HG02763 (cell line): ENCODE measurements at regions not wholly inside any gene's neighbourhood (a gene's known extent, or its start where the extent isn't known, plus 50 kb on each side); places are given as distances from the start of the nearest gene placed in this dataset.
"Not testable (repeated sequence)": the region's sequence is repeated elsewhere in the genome, so short reads cannot be mapped to it uniquely, and the experiment has no call there.

Source experiments
- ATAC-seq: cut with Tn5 transposase; IDR thresholded peaks from one replicate; pipeline ENCODE4 v1.9.1; 2021; ENCODE audit warnings: mild to moderate bottlenecking, moderate library complexity; ENCODE audit not compliant: unreplicated experiment

DNA sequence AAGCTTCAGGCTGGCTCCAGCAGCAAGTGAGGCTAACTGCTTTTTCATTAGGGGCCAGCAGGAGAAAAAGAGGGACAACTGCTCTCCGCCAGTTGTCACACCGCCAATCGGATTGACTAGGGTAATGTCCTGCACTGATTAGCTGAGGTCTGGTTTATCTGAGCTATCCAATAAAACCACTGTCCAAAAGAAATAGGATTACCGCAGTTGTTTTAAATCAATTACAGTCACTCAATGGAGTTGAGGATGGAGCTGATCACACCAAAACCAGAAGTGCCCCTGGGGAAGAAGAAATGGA lies 351.4 kb upstream of the NPVF start:
- ATAC-seq, result no peak

DNA sequence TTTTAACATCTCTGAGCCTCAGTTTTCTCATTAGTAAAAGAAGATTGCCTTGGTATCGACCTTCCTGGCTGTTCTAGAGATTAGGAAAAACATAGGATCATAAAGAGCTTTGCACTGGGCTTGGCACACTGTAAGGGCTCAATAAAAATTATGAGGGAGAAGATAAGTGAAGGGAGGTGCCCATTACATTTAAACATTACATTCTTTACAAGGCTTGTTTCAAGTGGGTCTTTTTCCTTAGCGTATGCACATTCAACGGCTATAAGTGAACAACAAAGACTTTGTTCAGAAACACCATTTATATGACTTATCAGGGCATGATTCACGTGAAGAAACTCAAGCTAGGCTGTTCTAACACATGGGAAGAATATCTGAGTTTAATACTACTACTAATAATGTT lies 351.9 kb upstream of the NPVF start:
- ATAC-seq, result no peak

DNA sequence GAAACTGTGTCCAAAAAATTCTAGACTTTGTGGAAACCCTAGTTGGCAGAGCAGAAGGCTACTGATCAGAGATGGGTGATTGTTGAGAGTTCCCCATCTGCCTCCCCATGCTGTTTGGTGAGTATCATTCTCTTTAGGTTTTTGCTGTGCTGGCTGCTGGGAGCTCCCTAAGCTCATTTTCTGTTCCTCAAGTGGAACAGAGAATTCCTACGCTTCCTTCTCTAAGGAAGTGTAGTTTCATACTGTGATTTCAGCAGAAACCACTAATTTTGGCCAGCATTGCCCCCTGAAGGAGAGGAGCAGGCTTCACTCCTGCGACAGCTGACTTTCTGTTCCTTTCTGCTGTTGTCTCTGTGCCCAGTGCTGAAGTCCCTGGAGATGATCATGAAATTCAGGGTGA lies 355.3 kb upstream of the NPVF start:
- ATAC-seq, result no peak

DNA sequence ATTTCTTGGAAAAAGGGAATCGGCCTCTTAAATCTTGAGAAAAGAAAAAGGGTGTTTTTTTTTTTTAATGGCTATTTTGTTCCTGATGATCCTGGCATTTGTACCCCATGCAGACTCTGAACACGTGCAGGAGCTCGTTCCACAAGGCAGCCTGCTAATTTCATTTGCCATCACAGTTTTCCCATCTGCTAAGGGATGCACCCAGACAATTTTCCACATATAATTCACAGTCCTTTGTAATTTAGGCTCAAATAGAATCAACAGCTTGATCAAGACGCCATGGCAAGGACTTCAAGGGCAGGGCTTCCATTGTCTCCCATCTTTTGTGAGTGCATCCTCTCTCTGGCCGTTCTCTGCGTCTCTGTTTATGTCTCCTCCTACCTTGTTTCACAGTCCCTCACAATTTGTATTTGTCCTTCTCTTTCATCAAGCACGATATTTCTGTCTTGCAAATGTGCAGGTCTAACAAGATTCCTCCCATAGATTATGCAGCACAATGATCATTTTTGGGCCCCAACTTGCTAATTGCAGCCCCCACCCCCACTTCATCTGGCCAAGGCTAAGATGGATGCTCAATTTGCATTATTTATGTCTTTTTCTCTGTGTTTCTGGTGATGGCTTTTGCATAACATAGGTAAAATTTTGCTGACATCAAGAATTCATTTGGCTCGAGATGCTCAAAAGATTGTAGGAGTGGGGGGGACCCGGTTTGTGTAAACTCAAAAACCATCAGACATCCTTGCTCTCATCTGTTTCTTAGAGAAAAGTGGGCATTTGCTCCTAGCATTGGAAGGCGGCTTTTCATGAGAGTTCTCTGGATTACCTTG lies 356.0 kb upstream of the NPVF start:
- no peak for ATAC-seq

DNA sequence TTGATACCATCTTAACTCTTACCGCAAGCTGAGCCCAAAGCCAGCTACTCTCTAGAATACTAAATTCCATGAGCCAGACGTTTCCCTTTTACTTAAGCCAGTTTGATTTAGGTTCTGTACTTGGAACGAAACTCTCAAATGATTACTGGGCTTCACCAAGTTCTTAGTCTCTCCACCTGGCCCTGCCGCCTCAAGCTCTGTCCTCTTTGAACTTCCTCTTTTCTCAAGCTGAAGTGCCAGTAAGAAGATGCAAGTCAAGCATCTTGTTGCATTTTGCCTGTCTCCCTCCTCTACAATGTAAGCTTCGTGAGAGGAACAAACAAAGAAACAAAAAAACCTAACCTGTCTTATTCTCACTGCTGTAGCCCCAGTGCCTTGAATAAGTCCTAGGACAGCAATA lies 358.2 kb upstream of the NPVF start:
- no peak for ATAC-seq

DNA sequence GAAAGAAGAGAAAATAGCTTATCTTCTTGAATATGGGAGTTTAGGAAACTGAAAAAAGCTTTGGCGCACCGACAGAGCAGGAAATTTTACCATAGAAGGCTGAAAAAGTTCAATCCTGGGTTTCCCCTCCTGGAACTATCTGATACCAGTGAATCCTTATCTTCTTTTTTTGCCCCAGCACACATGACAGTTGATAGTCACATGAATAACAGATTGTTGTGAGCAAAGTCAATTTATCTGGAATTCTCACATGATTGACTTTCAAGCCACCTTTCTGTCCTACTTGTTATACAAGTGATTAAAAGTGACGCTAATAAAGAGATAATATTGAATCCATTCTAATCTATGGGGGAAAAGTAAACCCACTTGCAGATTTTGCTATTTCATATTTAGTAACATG lies 365.8 kb upstream of the NPVF start:
- no peak for ATAC-seq

DNA sequence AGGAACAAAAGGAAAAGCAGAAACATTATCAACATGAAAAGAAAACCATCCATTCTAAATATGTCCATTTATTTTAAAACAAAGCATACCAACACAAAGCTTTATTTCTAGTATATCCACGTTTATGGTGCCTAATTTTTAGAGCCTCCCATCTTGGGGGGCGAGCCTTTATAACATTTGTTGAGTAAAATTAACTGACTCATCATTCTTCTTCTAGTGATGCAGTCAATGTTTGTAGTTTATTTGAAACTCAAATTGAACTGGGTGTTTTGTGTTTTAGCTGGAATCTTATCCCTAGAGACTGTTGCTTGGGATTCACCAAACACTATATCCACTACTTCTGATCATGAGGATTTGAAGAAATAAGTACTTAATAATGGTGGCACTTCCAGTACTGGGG lies 366.4 kb upstream of the NPVF start:
- ATAC-seq, result no peak

DNA sequence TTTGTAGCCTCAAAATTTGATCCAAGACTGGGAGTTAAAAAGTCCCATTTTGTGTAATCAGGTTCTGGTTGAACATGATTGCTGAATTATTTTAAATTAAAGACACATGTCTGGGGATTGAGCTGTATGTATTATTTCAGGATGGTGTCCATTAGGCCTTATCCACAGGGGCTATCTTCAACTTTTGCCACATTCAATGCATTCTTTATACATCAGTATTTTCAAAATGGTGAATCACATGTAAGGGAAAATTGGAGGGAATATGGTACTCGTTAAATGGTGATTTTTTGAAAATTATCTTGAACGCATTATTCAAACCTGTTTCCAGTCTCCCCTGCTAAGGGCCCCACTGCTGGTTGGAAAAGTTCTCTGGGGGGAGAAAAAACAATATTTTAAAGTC lies 367.7 kb upstream of the NPVF start:
- ATAC-seq, result no peak

DNA sequence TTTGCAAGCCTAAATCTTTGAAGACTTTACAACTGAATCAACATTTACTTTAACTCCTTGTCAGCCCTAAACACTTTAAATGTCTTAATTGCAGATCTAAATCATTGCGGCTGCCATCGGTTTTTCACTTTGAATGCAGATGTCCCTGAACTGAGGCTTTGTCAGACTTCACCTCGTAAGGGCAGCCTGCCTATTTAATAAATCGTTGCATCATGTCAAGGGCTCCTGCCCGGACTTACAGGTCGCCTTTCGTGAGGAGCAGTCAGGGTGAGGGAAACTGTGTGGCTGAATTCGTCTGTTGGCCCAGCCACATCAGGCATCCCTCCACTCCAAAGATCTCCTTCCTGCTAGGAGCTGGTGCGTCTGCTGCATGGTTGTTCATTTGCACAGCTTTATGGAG lies 368.2 kb upstream of the NPVF start:
- no peak for ATAC-seq

DNA sequence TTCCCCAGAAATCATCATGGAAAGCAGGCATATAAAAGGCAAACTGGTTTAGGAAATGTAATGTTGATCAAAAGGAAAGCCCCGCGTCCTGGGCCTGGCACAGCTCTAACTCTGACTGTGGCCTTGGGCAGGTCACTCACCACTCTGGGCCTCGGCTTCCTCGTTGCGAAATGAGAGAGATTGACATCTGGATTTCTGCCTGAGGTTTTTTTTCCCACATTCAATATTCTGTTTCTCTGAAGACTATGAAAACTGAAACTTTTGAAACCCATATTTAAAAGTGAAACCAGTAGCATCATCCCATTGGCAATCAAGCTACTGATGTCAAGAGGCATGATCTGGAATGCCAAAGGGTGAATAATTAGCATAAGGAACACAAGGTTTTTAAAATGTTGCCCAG lies 369.7 kb upstream of the NPVF start:
- no peak for ATAC-seq

DNA sequence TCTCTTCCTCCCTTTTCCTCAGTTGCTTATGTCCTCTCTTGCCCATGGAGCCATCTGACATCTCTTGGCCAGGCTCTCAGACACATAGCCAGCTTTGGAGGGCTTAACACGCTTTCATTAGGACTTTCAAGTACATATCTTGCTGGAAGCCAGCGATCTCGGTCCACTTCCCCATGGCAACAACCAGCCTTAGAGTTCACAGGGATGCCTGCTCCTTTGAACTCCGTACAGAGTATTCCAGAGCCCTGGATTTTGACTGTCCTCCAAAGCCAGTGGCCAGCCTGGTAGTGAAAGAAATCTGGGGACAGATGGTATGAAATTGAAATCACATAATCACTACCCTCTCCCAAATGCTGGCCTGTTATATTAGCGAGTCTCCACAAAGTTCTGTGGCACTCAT lies 370.5 kb upstream of the NPVF start:
- no peak for ATAC-seq

DNA sequence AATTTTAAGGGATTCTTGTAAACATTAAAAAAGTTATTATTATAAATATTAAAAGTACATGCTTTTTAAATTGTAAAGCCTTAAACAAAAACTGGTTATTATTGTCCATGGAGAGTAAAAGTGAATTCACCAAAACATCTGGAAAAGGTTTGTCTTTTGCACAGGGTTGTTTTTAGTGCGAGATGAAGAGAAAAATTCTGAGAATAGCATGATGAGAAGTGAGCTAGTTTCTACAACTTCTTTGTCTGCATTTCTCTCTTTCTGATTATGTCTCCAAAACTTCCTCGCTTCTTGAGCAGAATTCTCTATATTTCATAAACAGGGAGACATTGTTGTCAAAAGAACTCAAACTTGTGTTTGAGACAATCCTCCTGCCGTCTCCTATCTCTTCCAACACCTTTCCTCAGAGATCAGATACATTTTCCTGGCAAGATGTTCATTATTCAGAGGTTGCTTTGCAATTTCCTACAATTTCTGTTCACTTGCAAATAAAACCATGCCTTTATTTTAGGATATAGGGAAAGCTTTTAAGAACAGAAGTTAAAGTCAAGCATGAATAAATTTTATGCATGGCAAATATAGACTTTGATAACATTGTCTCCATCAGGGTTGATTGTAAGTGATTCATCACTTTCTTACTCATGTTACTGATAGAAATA lies 372.1 kb upstream of the NPVF start:
- no peak for ATAC-seq

DNA sequence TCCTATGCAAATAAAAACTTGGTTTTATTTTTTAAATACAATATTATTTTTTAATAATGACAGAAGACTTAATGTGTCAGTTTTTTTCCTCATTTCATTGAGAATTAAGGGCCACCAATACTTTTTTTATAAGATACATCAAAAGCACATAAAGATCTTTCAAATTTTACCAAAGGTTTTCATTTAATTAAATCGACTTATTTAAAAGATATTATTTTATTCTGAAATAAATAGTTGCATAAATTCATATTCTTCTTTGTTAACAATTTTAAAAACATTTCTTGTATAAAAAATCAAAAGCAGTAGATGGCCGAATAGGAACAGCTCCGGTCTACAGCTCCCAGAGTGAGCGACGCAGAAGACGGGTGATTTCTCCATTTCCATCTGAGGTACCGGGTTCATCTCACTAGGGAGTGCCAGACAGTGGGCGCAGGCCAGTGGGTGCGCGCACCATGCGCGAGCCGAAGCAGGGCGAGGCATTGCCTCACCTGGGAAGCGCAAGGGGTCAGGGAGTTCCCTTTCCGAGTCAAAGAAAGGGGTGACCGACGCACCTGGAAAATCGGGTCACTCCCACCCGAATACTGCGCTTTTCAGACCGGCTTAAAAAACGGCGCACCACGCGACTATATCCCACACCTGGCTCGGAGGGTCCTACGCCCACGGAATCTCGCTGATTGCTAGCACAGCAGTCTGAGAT lies 374.6 kb upstream of the NPVF start:
- ATAC-seq, result not testable (repeated sequence)

DNA sequence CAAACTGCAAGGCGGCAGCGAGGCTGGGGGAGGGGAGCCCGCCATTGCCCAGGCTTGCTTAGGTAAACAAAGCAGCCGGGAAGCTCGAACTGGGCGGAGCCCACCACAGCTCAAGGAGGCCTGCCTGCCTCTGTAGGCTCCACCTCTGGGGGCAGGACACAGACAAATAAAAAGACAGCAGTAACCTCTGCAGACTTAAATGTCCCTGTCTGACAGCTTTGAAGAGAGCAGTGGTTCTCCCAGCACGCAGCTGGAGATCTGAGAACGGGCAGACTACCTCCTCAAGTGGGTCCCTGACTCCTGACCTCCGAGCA lies 375.1 kb upstream of the NPVF start:
- not testable (repeated sequence) for ATAC-seq

DNA sequence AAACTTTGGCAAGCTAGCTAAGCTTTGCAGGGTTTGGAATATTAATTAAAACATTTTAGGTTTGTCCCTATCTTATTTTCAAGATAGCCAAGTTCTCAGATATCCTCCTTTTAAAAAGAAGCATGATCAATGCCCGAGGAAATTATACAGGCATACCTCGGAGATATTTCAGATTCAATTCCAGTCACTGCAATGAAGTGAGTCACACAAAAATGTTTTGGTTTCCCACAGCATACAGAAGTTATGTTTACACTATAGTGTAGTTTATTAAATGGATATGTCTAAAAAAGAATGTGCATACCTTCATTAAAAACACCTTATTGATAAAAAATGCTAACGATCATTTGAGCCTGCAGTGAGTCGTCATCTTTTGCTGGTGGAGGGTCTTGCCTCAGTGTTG lies 382.9 kb upstream of the NPVF start:
- no peak for ATAC-seq

DNA sequence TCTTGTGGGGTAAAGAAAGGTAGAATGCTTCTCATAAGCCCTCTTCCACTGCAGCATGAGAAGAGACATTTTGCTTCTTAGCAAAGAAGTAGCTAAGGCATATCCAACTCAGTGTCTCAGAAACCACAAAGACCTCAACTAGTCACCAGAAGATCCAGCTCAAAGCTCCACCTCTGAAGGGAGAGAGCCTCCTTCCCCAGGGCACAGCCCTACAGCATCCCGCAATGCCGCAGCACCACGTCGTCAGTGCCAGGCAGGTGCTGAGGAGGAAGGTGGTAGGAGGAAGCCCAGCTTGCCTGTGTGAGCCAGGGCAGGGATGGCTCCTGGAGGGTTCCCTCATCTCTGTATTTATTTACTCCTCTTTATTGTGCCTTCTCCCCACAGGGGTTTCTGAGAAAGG lies 385.6 kb upstream of the NPVF start:
- ATAC-seq, result no peak

DNA sequence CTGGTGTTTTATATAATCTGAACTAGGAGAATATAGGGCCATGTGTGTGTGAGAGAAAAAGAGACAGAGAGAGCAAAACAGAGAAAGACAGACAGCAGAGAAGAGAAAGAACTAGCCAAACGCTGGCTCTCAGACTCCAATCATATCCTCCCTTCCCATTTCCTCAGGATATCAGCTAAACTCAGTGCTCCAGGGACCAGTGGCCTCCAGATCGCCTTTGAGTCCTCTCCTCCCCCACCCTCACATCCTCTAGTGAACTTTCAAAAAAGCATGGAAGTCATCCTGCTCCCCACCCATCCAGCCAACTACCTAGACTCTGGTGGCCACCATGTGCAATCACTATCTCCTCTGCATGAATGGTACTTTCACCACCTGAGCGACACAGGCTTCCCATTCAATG lies 386.1 kb upstream of the NPVF start:
- ATAC-seq, result no peak

DNA sequence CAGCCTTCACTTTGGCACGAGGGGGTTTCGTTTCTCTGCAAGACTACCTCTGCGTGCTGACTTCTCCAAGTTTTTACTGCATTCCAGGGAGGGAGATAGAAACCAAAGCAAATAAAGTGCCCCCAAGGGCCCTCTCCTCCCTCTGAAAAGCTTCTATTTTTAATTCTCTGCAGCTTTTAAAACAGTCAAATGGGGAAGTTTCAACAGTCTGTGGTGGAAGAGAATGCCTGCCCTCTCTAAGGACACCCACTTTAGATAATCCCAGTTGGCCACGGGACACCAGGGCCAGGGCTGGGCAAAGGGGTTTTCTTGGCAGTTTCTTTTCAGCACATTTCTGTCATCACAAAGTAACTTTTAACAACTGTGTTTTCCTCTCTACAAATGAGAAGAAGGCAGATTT lies 386.7 kb upstream of the NPVF start:
- ATAC-seq, result no peak

DNA sequence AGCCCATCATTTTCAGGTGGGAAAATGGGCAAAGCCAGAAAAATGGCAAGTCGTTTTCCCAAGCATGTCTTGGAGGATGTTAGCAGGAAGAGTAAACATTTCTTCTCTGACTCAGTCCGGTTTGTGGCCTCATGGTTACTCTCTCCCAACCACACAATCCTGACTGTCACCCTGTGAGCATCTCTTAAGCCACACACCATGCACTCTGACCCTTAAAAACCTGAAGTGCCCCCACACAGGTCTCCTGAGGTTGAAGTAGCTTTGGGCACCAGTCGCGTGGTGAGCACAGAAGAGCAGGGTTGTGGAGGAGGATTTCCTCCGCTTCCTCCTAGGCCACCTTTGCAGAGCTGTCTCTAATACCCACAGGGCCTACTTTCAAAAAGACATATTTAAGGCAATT lies 387.3 kb upstream of the NPVF start:
- no peak for ATAC-seq

DNA sequence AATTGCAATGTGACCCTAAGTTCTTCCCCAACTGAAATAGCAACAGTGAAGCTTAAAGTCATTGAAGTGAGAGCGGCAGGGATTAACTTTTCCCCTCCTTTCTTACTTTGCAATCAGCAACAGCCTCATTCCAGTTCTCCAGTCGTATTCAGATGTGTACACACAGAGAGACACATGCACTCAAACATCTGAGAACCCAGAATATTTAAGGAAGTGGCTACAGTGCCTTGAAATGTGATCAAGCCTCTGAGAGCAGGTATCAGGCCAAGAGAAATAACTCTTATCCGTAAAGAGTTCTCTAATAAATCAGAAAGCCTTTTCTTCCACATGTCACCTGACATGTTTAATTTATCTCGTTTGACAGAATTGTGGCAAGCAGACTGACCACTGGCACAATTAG lies 388.9 kb upstream of the NPVF start:
- no peak for ATAC-seq

DNA sequence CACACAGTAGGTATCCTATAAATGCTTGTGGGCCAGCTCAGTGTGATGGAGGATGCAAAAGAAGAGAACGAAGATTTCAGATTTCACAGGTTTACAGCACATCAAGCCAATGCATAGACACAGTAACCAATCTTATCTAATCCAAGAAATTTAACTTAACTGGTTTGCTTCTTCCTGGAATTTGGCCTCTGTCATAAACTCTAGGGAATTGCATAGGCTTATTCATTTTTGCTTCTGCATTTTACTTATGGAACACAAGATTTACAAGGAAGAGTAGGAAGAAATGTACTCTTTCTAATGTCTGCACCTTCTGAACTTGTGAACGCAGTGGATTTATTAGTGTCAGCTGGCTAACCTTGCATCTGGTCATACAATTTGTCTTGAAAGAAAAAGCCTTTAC lies 389.4 kb upstream of the NPVF start:
- no peak for ATAC-seq

DNA sequence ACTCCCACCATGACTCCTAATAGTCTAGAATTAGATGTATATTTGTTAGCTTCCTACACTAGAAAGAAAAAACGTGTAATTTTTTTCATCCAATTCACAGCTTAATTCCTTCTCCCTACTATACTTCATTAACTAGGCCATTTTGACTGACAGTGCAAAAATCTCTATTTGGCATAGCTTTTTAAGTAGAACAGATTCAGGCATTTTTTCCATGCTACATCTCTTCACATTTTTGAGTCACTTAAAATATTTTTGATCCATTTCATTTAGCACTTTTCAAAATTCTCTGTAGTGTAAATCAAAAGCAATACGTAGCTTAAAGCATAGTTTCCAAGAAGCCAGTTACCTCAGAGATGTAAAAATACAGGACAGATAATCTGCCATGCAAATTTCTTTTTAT lies 391.1 kb upstream of the NPVF start:
- no peak for ATAC-seq
